HG02610 (cell line): ENCODE measurements at regions not wholly inside any gene's neighbourhood (a gene's known extent, or its start where the extent isn't known, plus 50 kb on each side); places are given as distances from the start of the nearest gene placed in this dataset.
"Not testable (repeated sequence)": the region's sequence is repeated elsewhere in the genome, so short reads cannot be mapped to it uniquely, and the experiment has no call there.

Experiments used
- ATAC-seq: cut with Tn5 transposase; IDR thresholded peaks from one replicate; pipeline ENCODE4 v1.9.1; 2021; ENCODE audit warnings: mild to moderate bottlenecking, moderate library complexity; ENCODE audit not compliant: unreplicated experiment

DNA sequence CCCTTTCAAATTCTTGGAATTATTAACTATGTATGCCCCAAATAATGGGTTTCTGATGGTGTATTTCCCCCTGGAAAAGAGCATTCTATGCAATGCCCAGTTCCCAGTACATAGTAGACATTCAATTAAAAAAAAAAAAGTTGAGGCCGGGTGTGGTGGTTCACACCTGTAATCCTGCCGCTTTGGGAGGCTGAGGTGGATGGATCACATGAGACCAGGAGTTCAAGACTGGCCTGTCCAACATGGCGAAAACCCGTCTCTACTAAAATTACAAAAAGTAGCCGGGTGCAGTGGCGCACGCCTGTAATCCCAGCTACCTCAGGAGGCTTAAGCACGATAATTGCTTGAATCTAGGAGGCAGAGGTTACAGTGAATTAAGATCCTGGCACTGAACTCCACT, 83.3 kb upstream of the ZNF217 start:
- no peak for ATAC-seq

GRCh38 chr20:53676519-53676822, 82.8 kb upstream of the ZNF217 start:
- ATAC-seq, result no peak

DNA sequence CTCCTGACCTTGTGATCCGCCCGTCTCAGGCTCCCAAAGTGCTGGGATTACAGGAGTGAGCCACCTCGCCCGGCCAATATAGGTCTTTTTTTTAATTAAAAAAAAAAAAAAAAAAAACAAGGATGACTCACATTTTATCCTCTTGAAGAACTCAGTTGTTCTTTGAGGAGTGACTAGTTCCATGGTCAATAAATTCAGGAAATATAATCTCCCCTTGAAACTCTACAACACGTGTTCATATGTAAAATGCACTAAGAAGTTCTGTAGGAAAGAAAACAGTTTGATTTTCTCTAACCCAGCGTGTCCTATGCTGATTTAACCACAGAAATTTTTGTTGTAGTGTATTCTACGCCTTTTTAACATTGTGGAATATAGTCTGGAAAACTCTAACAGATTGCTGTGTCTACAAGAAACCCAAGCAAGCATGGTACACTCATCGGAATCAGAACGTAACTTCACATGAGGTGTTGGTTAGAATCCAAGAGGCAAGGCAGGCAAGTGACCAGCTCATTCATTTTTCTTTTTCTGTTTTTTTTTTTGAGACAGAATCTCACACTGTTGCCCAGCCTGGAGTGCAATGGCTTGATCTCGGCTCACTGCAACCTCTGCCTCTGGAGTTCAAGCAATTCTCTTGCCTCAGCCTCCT, 79.0 kb upstream of the ZNF217 start:
- ATAC-seq, result no peak

- ATAC-seq, result no peak
These were observed 77.7 kb upstream of the ZNF217 start for GRCh38 chr20:53671370-53671769.

GRCh38 chr20:53669517-53670313, 76.1 kb upstream of the ZNF217 start:
- ATAC-seq, result not testable (repeated sequence)

- no peak for ATAC-seq
These were observed 75.4 kb upstream of the ZNF217 start for GRCh38 chr20:53668992-53669391.

- ATAC-seq, result no peak
These were observed 72.5 kb upstream of the ZNF217 start for GRCh38 chr20:53666144-53666543.

DNA sequence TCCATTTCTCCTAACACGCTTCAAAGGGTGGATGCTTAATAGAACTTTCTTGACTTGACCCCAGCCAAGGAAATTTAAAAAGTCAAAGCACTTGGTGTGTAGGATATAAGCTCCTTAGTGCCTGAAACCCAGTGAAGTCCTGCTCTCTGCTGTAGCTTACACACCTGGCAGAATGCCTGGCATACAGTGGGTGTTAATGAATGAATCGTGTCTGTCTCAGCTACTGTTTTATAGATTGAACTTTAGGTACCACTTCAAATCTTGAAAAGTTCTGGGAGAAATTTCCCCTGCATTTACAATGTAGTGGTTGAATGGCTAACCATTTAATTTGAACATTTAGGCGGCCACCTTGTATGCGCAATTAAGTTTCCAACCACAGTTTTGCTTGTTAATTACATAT, 70.5 kb upstream of the ZNF217 start:
- ATAC-seq, result no peak

GRCh38 chr20:53663521-53663920, 69.9 kb upstream of the ZNF217 start:
- ATAC-seq, result not testable (repeated sequence)

DNA sequence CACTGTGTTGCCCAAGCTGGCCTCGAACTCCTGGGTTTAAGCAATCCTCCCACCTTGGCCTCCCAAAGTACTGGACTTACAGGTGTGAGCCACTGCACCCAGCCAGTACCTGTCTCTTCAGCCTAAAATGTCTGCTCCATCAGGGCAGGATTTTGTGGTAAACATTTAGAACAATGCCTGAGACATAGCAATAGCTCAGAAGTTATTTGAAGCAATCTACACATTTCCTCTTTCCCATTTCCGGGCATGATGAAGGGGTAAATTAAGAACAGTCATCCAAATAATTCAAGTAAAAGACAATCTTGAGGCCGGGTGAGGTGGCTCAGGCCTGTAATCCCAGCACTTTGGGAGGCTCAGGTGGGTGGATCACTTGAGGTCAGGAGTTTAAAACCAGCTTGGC, 69.0 kb upstream of the ZNF217 start:
- no peak for ATAC-seq

DNA sequence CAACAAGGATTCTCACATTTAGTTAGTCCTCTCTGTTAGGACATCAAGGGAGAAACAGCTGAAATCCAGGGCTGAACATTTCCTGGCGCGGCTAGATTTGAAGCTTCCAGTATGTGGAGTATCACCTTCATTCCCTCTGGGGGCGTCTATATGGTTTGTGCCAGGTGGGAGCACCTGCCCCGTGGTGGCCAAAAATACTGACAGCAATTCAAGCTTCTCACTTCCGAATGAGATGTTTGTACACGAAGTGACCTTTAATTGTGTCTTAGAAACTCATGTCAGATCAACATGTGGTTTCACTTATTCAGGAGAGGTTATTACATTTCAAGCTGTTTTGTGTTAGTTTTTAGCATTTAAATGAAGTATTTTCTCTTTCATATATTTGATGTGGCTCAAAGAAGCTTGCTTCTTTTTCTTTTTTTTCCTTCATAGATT, 67.3 kb upstream of the ZNF217 start:
- no peak for ATAC-seq

DNA sequence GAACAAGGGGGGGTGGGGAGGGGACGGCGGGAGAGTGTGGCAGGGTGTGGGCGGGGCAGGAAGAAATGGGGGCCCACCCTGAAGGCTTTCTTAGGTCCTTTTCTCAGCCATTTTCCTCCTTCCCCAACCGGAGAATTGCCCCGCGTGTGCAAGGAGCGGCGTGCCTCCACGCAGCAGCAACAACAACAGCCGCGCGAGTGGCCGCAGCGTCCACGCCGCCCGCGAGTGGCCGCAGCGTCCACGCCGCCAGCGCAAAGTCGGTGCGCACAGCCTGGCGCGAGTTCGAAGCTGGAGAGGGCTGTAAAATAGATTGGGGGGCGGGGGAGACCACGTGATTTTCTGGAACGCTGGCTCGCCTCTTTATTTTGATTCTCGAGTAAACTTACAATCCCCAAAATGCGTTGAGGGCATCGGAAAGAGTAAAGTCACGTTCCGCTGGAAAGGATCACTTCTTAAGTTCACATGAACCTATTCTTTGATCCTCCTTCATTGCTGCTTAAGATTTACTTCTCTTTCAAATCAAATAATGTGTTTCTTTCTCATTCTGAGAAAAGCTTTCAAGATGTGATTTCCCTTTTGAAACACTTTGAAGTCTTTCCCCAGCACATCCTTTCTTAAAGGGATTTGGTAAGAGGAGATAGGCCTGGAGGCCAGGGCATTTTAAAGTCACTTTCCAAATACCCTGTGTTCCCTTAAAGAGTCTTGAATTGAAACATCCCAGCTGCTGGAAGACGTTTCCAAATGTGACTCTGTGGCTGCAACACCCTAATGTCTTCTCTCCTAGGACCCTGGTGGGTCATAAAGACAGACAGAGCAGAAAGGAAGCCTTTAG, 66.7 kb upstream of the ZNF217 start:
- no peak for ATAC-seq

- ATAC-seq, result no peak
These were observed 65.3 kb upstream of the ZNF217 start for GRCh38 chr20:53658973-53659372.

- ATAC-seq, result no peak
These were observed 64.7 kb upstream of the ZNF217 start for GRCh38 chr20:53658322-53658721.

- no peak for ATAC-seq
These were observed 64.1 kb upstream of the ZNF217 start for GRCh38 chr20:53657732-53658131.

DNA sequence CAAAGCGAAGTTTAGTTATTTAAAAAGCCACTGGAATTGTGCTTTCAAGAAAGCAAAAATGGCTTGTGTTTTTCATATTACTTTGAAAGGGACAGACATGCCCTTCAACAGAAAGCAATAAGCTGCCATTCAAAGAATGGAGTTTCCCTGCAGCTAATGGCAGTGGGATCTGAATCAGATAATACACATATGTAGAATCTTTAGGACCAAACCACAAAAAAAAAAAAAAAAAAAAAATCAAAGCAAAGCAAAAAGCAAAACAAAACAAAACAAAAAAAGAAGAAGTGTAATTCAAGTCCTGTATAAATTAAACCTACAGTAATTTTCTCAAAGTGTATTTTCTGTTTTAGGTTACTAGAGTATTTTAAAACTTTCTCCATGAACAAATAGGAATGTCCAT, 63.6 kb upstream of the ZNF217 start:
- ATAC-seq, result no peak

DNA sequence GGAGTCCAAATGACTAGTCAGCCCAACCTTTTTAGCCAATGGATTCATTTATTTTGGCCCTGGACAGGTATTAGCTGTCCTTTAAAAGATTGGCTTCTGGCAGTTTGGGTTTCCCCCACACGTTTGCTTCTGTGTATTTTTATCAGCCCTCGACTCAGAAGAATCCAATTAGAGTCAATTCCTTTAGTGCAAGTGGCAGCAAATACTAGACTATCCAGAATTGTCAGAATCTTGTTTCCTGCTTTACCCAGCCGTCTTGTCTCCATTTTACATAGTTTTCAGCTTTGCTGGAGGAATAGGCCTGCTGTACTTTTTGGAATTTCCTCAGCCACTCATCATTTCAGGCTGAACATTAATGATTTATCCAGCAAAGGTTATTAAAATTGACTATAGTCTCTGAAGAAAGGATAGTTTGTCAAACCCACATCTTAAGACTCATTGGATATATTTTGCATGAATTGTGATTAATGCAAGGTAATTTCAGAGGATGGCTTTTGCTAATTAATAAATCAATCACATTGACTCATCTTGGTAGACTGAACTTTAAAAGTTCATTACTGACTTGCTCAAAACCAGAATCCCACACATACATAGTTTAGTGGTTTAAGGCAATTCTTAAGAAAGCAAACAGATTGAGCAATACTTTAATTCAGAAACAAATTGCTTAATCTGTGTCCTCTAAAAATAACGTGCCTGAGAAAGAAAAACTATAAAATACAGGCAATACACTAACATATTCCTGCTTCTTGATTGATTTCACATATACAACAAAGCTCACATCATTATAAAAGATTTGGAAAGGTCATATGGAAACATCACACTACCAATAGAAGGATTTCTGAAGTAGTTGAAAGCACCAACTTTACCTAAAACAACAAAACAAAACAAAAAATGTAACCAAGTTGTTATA, 62.9 kb upstream of the ZNF217 start:
- ATAC-seq, result no peak

- ATAC-seq, result no peak
These were observed 62.1 kb upstream of the ZNF217 start for GRCh38 chr20:53655625-53656292.

GRCh38 chr20:53654932-53655624, 61.4 kb upstream of the ZNF217 start:
- ATAC-seq, result no peak

DNA sequence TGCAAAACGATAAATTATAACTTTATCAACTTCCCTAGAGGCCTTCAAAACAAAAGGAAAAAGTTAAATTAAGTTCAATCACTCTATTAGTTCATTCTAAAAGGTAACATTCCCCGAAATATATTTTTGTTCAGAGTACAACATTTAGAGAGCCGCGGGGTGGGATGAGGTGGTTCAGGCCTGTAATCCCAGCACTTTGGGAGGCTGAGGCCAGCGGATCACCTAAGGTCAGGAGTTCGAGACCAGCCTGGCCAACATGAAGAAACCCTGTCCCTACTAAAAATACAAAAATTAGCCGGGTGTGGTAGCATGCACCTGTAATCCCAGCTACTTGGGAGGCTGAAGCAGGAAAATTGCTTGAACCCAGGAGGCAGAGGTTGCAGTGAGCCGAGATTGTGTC, 60.9 kb upstream of the ZNF217 start:
- not testable (repeated sequence) for ATAC-seq
